ENCODE measurements at regions not wholly inside any gene's neighbourhood (a gene's known extent, or its start where the extent isn't known, plus 50 kb on each side); places are given as distances from the start of the nearest gene placed in this dataset.

- no peak for DNase-seq
- H3K27me3 ChIP-seq (replicated peaks; ENCODE audit: insufficient read depth, low read length): no peaks in the 10 kb centered on the region
Observed at GRCh38 chrX:42900947-42901346, 123.0 kb upstream of the PPP1R2C start.

GRCh38 chrX:42902513-42902912 lies 124.5 kb upstream of the PPP1R2C start:
- Histone ChIP-seq H3K27ac (ENCODE audit: low read length) (no peak overlapping the region), H2AFZ (ENCODE audit: low read length) (no peak overlapping the region), H3K27me3 (replicated peaks; ENCODE audit: insufficient read depth, low read length) (no peaks in the 10 kb centered on the region)

More at GRCh38 chrX:42900947-42901346, 123.0 kb upstream of the PPP1R2C start:
- TF ChIP-seq CTCF (IDR thresholded peaks at IDR 0.05; ENCODE audit: low read length) (no peak), EZH2 (optimal IDR thresholded peaks at IDR 0.05; ENCODE audit: low read depth, low read length) (no peak), EZH2phosphoT487 (IDR thresholded peaks at IDR 0.05; ENCODE audit: low read length) (no peak)
- H3K9me3 ChIP-seq (replicated peaks; ENCODE audit: insufficient read depth, low read length): no peaks in the 10 kb centered on the region
- H4K20me1 ChIP-seq (ENCODE audit: insufficient read depth, low read length): no peaks in the 10 kb centered on the region
- H3K27ac ChIP-seq (ENCODE audit: low read length): no peak overlapping the region
- no peak overlapping the region for H2AFZ ChIP-seq (ENCODE audit: low read length)
- H3K79me2 ChIP-seq (ENCODE audit: low read length): no peaks in the 10 kb centered on the region
- no peaks in the 10 kb centered on the region for H3K9me2 ChIP-seq (replicated peaks; ENCODE audit: insufficient read depth, low read length)
- H3F3A ChIP-seq (ENCODE audit: insufficient read depth, low read length): no peaks in the 10 kb centered on the region
- H3K4me1 ChIP-seq (ENCODE audit: low read length): no peaks in the 10 kb centered on the region
- H3K36me3 ChIP-seq (replicated peaks; ENCODE audit: insufficient read depth, low read length): no peaks in the 10 kb centered on the region
- no peak overlapping the region for H3K4me2 ChIP-seq (ENCODE audit: low read depth, low read length)
- H3K9ac ChIP-seq (ENCODE audit: low read length): no peak overlapping the region
- H3K4me3 ChIP-seq (ENCODE audit: low read length): no peak overlapping the region

GRCh38 chrX:42920752-42921151 lies 142.8 kb upstream of the PPP1R2C start:
- Histone ChIP-seq H3K9me2 (replicated peaks; ENCODE audit: insufficient read depth, low read length) (no peaks in the 10 kb centered on the region), H3K4me3 (ENCODE audit: low read length) (no peak overlapping the region), H3K9me3 (replicated peaks; ENCODE audit: insufficient read depth, low read length) (no peaks in the 10 kb centered on the region), H3K36me3 (replicated peaks; ENCODE audit: insufficient read depth, low read length) (no peaks in the 10 kb centered on the region), H3K27me3 (replicated peaks; ENCODE audit: insufficient read depth, low read length) (no peaks in the 10 kb centered on the region), H3F3A (ENCODE audit: insufficient read depth, low read length) (no peaks in the 10 kb centered on the region), H3K9ac (ENCODE audit: low read length) (no peak overlapping the region), H3K4me2 (ENCODE audit: low read depth, low read length) (no peak overlapping the region), H3K4me1 (ENCODE audit: low read length) (peaks cover 4% of the 10 kb centered on the region; the same call in 1 of the 2 replicates), H3K79me2 (ENCODE audit: low read length) (no peaks in the 10 kb centered on the region), H2AFZ (ENCODE audit: low read length) (no peak overlapping the region), H3K27ac (ENCODE audit: low read length) (no peak overlapping the region), H4K20me1 (ENCODE audit: insufficient read depth, low read length) (no peaks in the 10 kb centered on the region)
- DNase-seq: no peak
- TF ChIP-seq EZH2 (optimal IDR thresholded peaks at IDR 0.05; ENCODE audit: low read depth, low read length): no peak
- no peak for TF ChIP-seq EZH2phosphoT487 (IDR thresholded peaks at IDR 0.05; ENCODE audit: low read length)
- no peak for TF ChIP-seq CTCF (IDR thresholded peaks at IDR 0.05; ENCODE audit: low read length)

More at GRCh38 chrX:42902513-42902912, 124.5 kb upstream of the PPP1R2C start:
- no peak for DNase-seq
- H3K36me3 ChIP-seq (replicated peaks; ENCODE audit: insufficient read depth, low read length): no peaks in the 10 kb centered on the region
- no peak overlapping the region for H3K4me3 ChIP-seq (ENCODE audit: low read length)
- no peaks in the 10 kb centered on the region for H3K9me3 ChIP-seq (replicated peaks; ENCODE audit: insufficient read depth, low read length)
- H3K9me2 ChIP-seq (replicated peaks; ENCODE audit: insufficient read depth, low read length): no peaks in the 10 kb centered on the region
- no peaks in the 10 kb centered on the region for H3K79me2 ChIP-seq (ENCODE audit: low read length)
- no peaks in the 10 kb centered on the region for H3K4me1 ChIP-seq (ENCODE audit: low read length)
- no peak for TF ChIP-seq CTCF (IDR thresholded peaks at IDR 0.05; ENCODE audit: low read length)
- TF ChIP-seq EZH2 (optimal IDR thresholded peaks at IDR 0.05; ENCODE audit: low read depth, low read length): no peak
- no peak for TF ChIP-seq EZH2phosphoT487 (IDR thresholded peaks at IDR 0.05; ENCODE audit: low read length)
- H3F3A ChIP-seq (ENCODE audit: insufficient read depth, low read length): no peaks in the 10 kb centered on the region
- H3K9ac ChIP-seq (ENCODE audit: low read length): no peak overlapping the region
- H3K4me2 ChIP-seq (ENCODE audit: low read depth, low read length): no peak overlapping the region
- no peaks in the 10 kb centered on the region for H4K20me1 ChIP-seq (ENCODE audit: insufficient read depth, low read length)
